HG02588 (cell line): ENCODE measurements at regions not wholly inside any gene's neighbourhood (a gene's known extent, or its start where the extent isn't known, plus 50 kb on each side); places are given as distances from the start of the nearest gene placed in this dataset.
"Not testable (repeated sequence)": the region's sequence is repeated elsewhere in the genome, so short reads cannot be mapped to it uniquely, and the experiment has no call there.

Experiments
- ATAC-seq: cut with Tn5 transposase; IDR thresholded peaks from one replicate; pipeline ENCODE4 v1.9.1; 2021; ENCODE audit warnings: mild to moderate bottlenecking, moderate library complexity; ENCODE audit not compliant: unreplicated experiment

DNA sequence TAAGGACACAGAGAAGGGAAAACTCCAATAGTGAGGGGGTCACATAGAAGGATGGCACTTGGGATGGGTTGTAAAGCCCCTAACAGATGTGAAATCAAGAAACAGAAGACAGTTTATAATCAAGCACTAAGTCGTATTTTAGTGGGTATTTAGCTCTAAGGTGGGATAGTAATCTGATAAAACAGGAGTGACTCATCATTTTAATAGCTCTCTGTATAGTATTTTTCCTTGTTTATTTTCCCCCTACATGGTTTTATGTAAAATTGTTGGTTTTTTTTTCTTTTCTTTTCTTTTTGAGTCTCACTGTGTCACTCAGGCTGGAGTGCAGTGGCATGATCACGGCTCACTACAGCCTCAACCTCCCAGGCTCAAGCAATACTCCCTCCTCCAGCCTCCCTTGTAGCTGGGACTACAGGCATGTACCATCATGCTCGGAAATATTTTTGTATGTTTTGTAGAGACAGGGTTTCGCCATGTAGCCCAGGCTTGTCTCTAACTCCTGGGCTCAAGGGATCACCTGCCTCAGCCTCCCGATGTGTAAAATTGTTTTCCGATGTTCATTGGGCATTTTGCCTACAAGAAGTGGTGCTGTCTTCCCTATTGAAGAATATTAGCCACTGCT lies 142.6 kb upstream of the SERPINE2 start:
- no peak for ATAC-seq

DNA sequence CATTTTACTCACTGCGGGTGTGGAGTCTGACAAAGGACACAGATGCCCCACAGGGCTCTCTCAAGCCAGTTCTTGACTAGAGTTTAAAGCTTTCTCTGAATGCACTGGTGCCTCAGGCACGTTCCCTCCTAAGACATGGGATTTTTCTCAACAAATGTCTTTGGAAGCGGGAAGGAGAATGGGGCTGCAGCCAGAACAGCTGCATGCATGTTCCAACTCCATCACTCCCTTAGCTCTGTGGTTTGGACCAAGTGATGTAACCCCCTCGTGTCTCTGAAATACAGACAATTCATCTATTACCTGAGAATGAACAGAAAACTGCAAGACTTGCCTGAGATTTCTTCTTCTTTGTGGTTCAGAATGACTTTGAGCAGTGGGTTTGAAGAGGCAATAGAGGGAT lies 141.7 kb upstream of the SERPINE2 start:
- no peak for ATAC-seq

DNA sequence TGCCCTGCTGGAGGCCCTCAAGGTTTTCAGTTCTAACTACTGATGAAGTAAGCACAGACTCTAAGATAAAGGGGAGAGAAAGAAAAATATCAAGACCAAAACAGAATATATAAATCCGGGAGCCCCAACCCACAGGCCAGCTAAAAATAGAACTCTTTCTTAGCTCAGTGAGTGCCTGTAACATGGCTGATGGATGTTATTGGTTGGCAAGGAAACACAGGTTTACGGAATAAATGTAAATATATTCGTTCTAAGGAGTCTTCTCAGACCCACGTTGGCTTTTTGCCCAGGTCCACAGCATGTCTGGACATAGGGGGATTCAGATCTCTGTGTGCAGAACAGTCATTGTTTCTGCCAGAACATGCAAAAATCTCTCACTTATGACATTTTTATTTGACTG lies 139.0 kb upstream of the SERPINE2 start:
- no peak for ATAC-seq

DNA sequence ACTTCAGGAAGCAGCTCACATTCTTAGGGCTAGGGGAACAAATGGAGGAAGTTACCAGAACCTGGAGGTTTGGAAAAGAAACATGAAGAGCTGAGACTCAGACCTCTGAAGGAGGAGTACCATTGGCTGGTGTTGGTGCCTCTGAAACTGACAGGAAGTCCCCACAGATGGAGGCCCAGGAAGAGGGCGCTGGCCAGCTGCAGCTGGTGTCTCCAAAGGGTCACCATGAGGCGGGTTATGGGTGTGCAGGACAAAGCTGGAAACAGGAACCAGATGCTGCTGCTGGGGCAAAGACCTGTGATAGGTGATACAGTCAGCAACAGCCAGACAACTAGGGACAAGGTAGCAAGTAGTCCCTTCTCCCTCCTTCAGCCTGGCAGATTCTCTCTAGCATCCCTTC lies 136.5 kb upstream of the SERPINE2 start:
- ATAC-seq = no peak

DNA sequence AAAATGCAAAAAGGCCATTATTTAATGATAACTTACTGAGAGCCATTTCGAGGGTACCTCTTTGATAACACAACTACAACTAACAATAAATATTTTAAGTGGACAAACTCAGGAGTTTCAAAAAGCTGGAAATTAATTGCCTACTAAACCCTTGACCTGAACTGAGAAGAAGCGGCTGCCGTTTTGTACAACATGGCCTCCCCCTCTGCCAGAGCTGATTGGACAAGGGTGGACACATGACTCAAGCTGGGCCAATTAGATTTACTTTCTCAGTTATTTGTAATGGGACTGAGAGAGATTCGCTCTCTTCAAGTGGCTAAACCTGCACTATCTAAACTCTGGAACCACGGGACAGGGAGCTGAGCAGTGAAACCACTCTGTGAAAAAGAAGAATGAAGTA lies 135.9 kb upstream of the SERPINE2 start:
- ATAC-seq = no peak

DNA sequence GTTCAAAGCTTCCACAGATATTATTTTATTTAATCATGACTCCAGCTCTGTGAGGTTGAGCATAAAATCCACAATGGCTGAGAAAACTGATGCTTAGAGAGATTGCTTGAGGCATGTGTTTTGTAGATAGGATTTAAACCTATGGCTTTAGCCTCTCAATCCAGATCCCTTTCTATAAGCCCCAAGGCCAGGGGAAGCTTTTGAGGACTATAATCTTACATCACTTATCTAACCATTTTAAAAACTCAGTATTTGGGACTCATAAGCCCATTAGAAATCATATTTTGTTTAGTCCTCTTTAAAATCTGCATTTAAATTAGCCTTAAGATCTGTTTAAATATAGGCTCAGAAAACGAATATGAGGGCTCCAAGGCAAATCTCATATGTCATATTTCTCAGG lies 135.4 kb upstream of the SERPINE2 start:
- no peak for ATAC-seq

DNA sequence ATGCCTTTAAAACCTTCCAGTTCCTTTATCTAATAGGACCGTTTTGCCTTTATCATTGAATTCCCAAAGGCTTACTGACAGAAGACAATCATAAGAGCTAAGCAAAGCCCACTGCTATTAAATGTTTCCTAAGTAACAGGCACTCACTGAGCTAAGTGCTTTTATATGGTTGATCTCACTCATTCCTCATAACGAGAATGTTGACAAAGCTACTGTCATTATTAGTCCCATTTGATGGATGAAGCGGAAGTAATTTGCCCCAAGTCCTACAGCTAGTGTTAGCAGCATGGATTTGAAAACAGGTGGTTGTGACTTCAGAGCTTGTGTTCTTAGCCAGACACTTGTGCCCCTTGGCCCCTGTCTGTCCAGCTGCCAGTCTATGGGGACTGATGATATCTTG lies 134.8 kb upstream of the SERPINE2 start:
- no peak for ATAC-seq

DNA sequence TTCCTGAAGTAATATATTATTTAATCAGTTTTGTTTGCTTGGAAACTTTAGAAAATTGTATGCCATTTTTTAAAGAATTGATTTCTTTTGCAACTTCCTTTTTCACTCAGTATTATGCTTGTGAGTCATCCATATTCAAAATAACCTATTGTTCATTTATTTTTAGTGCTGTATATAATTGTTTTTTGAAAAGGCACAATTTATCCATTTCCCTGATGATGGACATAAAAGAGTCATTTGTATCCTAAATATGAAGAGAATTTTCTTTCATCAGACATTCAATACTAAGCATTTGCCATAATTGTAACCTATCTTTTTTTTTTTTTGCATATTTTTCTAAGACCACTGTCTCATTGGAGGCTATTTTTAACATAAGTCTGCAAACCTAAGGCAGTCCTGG lies 134.1 kb upstream of the SERPINE2 start:
- no peak for ATAC-seq

DNA sequence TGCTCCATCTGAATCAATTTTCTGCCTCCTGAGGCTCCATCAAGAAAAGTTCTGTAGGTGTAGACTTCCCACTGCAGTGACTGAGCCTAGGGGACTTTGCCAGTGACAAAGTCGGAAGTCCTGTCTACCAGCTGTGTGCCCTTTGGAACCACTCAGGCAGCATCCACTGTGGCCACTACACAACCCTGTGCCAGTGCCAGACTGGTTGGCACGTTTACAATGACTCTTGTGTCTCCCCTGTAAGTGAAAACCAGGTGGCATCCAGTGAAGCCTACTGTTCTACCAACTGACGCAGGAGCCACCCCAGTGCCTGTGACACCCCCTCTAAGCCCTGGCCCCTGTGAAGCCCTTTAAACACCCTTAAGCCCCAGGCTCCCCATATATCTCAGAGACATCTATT lies 132.1 kb upstream of the SERPINE2 start:
- no peak for ATAC-seq

DNA sequence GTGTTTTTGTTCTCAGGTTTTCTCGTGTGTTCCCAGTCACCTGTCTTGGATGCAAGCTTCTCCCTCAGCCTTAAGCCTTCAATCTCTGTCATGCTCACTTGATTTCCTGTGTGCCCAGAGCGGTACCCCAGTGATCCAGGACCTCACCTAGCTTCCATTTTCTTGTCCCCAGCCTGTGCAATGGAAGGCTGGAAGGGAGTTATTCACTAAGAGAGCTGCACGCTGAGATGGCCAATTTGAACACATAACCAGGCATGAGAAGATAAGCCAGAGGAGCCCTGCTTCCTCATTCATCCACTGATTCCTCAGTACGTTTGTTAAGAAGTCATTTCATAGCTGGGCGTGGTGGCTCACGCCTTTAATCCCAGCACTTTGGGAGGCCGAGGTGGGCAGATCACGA lies 130.8 kb upstream of the SERPINE2 start:
- no peak for ATAC-seq

DNA sequence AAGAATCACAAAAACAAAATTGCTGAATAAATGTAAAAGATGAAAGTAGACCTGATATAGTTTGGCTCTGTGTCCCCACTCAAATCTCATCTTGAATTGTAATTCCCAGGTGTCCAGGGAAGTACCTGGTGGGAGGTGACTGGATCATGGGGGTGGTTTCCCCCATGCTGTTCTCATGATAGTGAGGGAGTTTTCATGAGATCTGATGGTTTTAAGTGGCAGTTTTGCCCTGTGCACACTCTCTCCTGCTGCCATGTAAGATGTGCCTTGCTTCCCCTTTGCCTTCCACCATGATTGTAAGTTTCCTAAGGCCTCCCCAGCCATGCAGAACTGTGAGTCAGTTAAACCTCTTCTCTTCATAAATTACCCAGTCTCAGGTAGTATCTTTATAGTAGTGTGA lies 128.7 kb upstream of the SERPINE2 start:
- not testable (repeated sequence) for ATAC-seq

DNA sequence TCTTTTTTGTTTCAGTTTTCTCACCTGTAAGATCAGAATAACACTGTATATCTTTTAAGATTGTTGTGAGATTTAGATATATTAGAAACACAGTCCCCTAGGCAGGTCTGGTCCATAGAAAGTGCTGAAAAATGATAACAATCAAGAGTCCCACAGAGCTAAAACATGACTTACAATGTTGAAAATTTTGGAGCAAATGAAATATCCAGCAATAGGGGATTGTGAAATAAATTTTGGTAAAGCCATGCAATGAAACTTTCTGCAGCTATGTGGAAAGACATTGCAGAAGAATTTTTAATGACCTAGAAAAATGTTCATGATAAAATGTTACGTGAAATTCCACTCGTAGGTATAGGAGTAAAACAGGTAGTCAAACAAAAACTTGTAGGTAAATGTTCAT lies 127.6 kb upstream of the SERPINE2 start:
- ATAC-seq = no peak

DNA sequence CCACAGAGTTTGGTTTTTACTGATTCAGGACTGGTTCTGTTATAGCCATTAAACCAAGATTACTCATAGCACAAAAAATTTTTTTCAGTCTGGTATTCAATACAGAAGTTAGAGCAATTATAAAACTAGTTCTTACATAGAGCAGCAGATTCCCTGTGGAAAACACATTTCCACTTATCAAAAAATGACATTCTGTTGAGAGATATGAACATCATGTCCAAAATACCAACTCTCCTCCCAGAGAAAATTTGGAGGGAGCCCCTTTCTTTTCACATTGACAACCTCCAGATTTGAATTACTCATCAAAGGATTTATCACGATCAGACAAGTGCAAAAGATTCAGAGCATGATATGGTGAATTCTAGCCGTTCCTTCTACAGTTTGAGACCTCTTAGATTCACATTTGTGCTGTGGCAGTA lies 126.8 kb upstream of the SERPINE2 start:
- ATAC-seq = no peak

DNA sequence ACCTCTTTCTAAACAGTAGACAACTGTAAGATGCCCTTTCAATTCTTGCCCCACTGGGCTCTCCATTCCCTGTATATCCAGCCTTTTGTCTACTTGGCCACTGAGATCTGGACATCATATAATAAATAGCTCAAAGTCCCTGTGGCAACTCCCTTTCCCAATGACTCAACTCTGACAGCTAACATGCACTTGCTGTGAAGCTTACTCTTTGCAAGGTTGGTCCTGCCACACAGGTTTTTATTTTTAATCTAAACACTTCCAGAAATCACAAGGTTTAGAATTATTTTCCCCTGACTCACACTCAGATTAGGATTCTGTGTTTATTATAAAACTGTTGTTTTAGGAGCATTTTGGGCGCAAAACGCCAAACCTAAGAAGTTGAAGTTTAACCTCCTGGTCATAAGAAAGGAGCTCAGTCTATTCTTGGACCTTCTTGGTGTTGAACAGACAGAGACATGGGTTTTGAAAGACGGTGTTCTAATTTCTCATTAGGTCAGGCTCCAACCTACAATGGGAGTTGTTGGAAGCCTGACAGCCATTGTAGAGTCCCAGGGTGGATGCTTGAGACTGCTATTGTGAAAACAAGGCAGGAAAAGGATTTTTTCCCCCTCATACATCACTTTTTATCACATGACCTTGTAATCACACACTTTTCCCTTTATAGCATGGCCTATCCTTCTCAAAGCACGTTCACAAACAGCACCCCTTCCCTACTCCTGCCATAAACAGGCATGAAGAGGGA lies 124.7 kb upstream of the SERPINE2 start:
- no peak for ATAC-seq

DNA sequence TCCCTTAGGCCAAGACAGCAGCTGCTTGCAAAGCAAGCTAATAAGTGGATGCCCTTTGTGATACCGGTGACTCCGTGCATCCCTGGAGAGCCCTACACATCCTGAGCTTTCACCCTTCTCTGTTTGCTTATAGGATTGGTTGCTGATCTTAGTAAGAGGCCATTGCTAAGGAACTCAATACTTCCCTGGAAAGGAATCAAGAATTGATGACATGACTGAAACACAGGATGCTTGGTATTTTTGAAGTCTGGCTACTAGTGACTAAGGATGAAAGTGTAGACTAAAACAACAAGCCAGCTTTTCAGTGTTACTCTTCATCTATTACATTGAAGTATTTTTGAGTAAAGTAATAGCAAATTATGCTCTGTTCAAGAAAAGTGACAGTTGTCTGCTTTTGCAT lies 123.0 kb upstream of the SERPINE2 start:
- no peak for ATAC-seq

DNA sequence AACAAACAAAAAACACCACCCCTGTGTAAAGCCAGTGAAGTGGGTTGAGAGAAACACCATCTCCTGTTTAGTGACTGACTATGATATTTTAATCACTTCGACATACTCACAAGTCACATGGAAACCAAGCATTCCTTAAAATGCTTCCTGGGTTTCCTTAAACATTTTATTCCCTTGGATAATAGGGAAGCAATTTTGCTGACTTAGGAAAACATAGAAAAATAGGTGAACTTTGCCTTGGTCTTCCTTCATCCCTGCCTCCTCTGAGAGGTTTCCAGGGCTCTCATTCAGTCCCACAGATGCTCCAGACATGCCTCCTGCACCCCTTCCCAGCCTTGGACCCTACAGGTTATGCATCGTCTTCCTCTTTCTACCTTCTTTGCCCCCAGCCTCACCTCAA lies 122.6 kb upstream of the SERPINE2 start:
- ATAC-seq = no peak

DNA sequence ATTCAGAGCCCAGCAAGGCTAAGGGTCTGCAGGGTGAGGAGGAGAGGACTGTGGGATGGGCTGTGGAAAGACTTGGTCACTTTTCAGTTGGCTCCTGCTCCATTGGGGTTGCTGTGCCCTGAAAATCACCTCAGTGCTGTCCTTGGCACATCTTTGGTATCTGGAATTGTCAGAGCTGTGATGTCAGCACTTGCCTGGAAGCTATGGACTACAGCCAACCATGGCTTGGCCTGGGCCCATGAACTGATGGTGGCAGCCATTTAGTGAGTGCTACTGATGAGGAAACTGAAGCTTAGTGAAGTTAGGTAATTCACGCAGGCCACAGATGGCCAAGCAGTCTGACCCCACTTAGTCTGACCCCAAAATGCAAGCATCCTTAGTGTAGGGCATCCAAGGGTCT lies 121.8 kb upstream of the SERPINE2 start:
- no peak for ATAC-seq

DNA sequence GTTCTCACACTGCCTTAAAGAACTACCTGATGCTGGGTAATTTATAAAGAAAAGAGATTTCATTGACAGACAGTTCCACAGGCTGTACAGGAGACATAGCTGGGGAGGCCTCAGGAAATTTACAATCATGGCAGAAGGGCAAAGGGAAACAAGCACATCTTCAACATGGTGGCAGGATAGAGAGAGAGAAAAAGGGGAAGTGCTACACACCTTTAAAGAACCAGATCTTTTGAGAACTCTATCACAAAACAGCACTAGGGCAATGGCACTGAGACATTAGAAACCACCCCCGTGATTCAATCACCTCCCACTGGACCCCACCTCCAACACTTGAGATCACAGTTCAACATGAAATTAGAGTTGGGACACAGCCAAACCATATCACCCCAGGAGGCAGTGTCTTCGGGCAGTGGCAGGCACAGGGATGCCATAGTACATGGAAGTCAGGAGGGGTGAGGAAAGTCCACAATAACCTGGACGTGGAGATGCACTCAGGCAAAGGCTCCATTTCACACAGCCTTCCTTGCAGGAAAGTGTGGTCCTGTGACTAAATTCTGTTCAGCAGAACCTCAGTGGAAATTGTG lies 120.4 kb upstream of the SERPINE2 start:
- ATAC-seq = no peak

DNA sequence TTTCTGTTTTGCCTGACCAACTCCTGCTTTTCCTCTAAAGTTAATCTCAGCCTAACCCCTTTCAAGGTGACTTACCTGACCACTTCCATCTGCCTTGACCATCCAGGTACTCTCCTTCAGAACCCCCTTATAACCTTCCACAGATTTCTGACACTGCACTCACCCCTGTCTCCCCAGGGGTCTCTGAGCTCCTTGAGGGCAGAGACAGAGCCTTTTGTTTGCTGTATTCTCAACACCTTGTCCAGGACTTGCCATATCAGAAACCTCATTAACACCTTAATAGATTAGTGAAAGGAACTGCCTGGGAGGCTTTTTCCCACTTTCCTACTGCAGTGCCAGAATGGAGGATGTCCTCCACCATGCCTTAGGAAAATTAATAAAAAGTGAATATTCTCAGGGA lies 119.7 kb upstream of the SERPINE2 start:
- ATAC-seq = no peak

DNA sequence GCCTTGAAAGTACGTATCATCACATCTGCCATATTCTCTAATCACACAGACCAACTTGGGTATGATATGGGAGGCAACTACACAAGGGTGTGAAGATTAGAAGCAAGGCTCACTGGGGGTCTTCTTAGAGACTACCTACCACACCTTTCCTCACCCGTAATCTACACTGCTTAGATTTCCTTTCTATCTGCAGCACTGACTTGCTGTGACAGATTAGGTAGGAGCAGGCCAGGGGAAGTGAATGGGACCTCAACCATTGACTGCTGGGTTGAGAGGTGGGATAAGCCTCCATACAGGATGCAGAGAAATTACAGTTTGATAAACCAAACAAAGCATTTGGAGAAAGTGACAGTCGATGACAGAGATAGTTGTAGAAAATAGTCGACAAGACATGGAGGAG lies 119.0 kb upstream of the SERPINE2 start:
- no peak for ATAC-seq

DNA sequence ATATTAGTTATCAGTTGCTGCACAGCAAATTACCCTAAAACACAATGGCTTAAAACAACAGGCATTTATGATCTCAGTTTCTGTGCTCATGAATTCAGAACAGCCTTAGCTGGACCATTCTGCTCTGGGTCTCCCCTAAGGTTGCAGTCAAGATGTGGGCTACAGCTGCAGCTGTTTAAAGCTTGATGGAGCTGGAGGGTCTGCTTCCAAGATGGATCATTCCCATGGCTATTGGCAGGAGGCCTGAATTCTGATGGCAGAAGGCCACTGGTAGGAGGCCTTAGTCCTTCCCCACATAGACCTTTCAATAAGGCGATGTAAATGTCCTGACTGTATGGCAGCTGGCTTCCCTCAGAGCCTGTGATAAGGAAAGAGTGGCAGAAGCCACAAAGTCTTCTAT lies 118.6 kb upstream of the SERPINE2 start:
- ATAC-seq = no peak

DNA sequence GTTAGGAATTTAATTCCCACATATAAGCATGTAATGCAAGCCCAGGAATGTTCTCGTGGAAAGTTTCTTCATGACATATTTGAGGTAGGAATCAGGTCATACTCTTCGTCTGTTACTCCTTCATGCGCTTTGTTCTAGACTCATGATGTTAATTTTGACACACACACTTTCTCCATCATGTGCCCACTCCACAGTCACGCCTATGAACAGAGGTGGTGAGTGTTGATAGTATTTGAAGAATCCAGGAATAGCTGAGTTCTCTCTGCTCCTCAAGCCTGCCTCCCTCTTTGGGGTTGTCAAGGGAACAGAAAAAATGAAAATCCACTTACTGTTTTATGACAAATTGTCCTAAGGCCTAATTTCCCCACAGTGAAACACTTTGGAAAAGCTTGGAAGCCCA lies 117.3 kb upstream of the SERPINE2 start:
- no peak for ATAC-seq

DNA sequence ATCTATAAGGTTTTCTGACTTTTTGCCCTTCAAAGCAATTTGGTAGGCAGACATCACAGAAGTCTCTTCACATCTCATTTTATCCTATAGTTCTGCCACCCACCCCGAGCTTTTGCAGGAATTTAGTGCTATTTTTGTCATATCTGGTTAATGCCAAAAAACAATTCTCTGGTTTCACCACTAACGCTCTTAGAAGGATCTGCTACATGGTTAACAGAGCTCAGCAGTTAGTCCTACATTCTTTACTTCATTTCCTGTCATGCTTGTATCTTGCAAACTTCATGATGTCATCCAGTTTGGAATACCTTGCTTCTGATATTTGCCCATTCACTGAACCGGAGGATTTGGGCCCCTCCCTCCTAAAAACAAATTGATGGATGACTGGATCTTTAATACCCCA lies 116.8 kb upstream of the SERPINE2 start:
- no peak for ATAC-seq
